K562 (cell line): ENCODE measurements at regions not wholly inside any gene's neighbourhood (a gene's known extent, or its start where the extent isn't known, plus 50 kb on each side); places are given as distances from the start of the nearest gene placed in this dataset.

ENCODE experiments used
- ATAC-seq: fragments of 200-7000 bp; cut with Tn5 transposase; 3 replicates; pipeline ENCODE4 v1.9.1; 2020; ENCODE audit warnings: moderate library complexity
- BruUV-seq: library from RNA; stranded (reverse); fragments of 400-500 nt; replicated peaks from 2 replicates; lab custom pipeline; 2021; lab: Mats Ljungman, UMichigan
- CTCF ChIA-PET: fragments of 300-600 bp; formaldehyde crosslinking; extraction: SDS; loops from one replicate; lab custom pipeline; 2021; ENCODE audit warnings: low intra/inter-chr PET ratio; lab: Yijun Ruan, JAX
- POLR2A ChIA-PET: fragments of 300-600, 350-650 bp; sonication (Branson Sonifier 250); formaldehyde crosslinking; extraction: SDS; loops from one replicate; lab custom pipeline; 2021; ENCODE audit warnings: antibody characterized with exemption, inconsistent platforms; lab: Yijun Ruan, JAX
- DNase-seq, 4 experiments: peaks; one replicate each; pipeline versions ENCODE4 v3.0.0 to v3.0.0-alpha.2; 2011 to 2018; ENCODE audit warnings: low spot score in 3 of 4, mixed read lengths in 3 of 4; ENCODE audit errors: extremely low read depth in 1 of 4
- FAIRE-seq: peaks from 2 replicates; lab custom pipeline; 2011; peaks lifted over from hg19 to GRCh38; lab: Jason Lieb, UNC
- H2AFZ ChIP-seq: 2 replicates; pipeline ENCODE4 v1.6.0; 2011; ENCODE audit warnings: low read depth, low read length, control low read depth, inconsistent platforms
- H3K27ac ChIP-seq: fragments of 200-600 bp; 3 replicates; pipeline ENCODE4 v1.8.0; 2011; ENCODE audit warnings: low read depth, mild to moderate bottlenecking, control low read depth, inconsistent platforms, low read length, moderate library complexity, mixed read lengths; ENCODE audit errors: extremely low read depth
- H3K27me3 ChIP-seq, 2 experiments: fragments of 300-600 bp in 1 of 2; 2 replicates in 1 of 2; 3 replicates in 1 of 2; pipeline versions ENCODE4 v1.6.0 to v1.8.0; 2011; ENCODE audit warnings: inconsistent platforms in 2 of 2, low read length in 2 of 2, mild to moderate bottlenecking in 1 of 2, mixed read lengths in 1 of 2, moderate library complexity in 1 of 2; ENCODE audit not compliant: control insufficient read depth in 2 of 2, insufficient read depth in 2 of 2
- H3K36me3 ChIP-seq: fragments of 300-600 bp; 3 replicates; pipeline ENCODE4 v1.8.0; 2011; ENCODE audit warnings: mild to moderate bottlenecking, low read length, inconsistent platforms; ENCODE audit not compliant: control insufficient read depth, insufficient read depth
- H3K4me1 ChIP-seq, 2 experiments: fragments of 200-600 bp in 1 of 2; replicated peaks in 1 of 2; 2 replicates in 1 of 2; 3 replicates in 1 of 2; pipeline versions ENCODE4 v1.5.1 to v1.8.0; 2011; ENCODE audit warnings: inconsistent platforms in 2 of 2, low read length in 2 of 2, mild to moderate bottlenecking in 1 of 2, mixed read lengths in 1 of 2, moderate library complexity in 1 of 2; ENCODE audit not compliant: control insufficient read depth in 2 of 2, insufficient read depth in 2 of 2
- H3K4me2 ChIP-seq: 2 replicates; pipeline ENCODE4 v1.6.1; 2011; ENCODE audit warnings: low read length, control low read depth, inconsistent platforms, mixed read lengths; ENCODE audit not compliant: insufficient read depth
- H3K4me3 ChIP-seq: fragments of 200-600 bp; sonication (generic), shearing (Covaris generic); 2 replicates; pipeline ENCODE4 v1.5.1; 2016; ENCODE audit warnings: control low read depth, inconsistent platforms
- H3K79me2 ChIP-seq: fragments of 200-600 bp; 3 replicates; pipeline ENCODE4 v1.8.0; 2011; ENCODE audit warnings: low read length, inconsistent platforms; ENCODE audit not compliant: control insufficient read depth, insufficient read depth
- H3K9ac ChIP-seq, 2 experiments: 2 replicates each; pipeline versions ENCODE4 v1.6.0 to v1.6.1; 2011; ENCODE audit warnings: low read depth in 2 of 2, low read length in 2 of 2, control low read depth in 1 of 2, inconsistent platforms in 1 of 2, mild to moderate bottlenecking in 1 of 2, mixed read lengths in 1 of 2; ENCODE audit not compliant: insufficient read depth in 1 of 2
- H3K9me1 ChIP-seq: one replicate; pipeline ENCODE4 v1.6.0; 2011; ENCODE audit warnings: inconsistent platforms, mild to moderate bottlenecking, low read length, moderate library complexity; ENCODE audit not compliant: control insufficient read depth, insufficient read depth
- H3K9me3 ChIP-seq: replicated peaks from 2 replicates; pipeline ENCODE4 v1.5.1; 2011; ENCODE audit warnings: low read depth, low read length, inconsistent platforms; ENCODE audit not compliant: control insufficient read depth, insufficient read depth
- H4K20me1 ChIP-seq: replicated peaks from 2 replicates; pipeline ENCODE4 v1.6.1; 2011; ENCODE audit warnings: low read length, inconsistent platforms, mixed read lengths; ENCODE audit not compliant: control insufficient read depth, insufficient read depth
- C11orf30 ChIP-seq: fragments of 450-650 bp; IDR thresholded peaks from 2 replicates; pipeline ENCODE4 v1.6.1; 2016; ENCODE audit warnings: low read depth, mild to moderate bottlenecking
- FOXA1 ChIP-seq: fragments of 450-650 bp; IDR thresholded peaks from 2 replicates; pipeline ENCODE4 v1.6.1; 2016; ENCODE audit warnings: mild to moderate bottlenecking, borderline replicate concordance
- MAFF ChIP-seq: IDR thresholded peaks from 2 replicates; pipeline ENCODE4 v1.6.1; 2012; ENCODE audit warnings: low read length, improper control_type of control experiment
- MAFG ChIP-seq: fragments of 450-650 bp; conservative IDR thresholded peaks from 2 replicates; pipeline ENCODE4 v1.6.1; 2016; ENCODE audit warnings: missing genetic modification characterization, missing compliant biosample characterization
- MITF ChIP-seq: IDR thresholded peaks from 2 replicates; pipeline ENCODE4 v1.6.1; 2014; ENCODE audit warnings: antibody characterized with exemption
- NR2F6 ChIP-seq: fragments of 450-650 bp; formaldehyde crosslinking; IDR thresholded peaks from 2 replicates; pipeline ENCODE4 v1.4.0; 2020; ENCODE audit warnings: mild to moderate bottlenecking
- XRCC3 ChIP-seq: fragments of 450-650 bp; IDR thresholded peaks from 2 replicates; pipeline ENCODE4 v1.6.1; 2017; ENCODE audit warnings: mild to moderate bottlenecking, moderate library complexity
- ZNF316 ChIP-seq: fragments of 450-650 bp; IDR thresholded peaks from 2 replicates; pipeline ENCODE4 v1.6.1; 2016
- ZNF507 ChIP-seq: conservative IDR thresholded peaks from 2 replicates; pipeline ENCODE4 v1.6.1; 2017; ENCODE audit warnings: missing genetic modification characterization, missing compliant biosample characterization
- WGBS: fragments of 100-300 bp; shearing (Covaris generic); methylation state at CpG from one replicate; pipeline ENCODE4 v1.1.6; 2016; ENCODE audit warnings: low coverage, mixed read lengths; ENCODE audit not compliant: insufficient coverage; ENCODE audit errors: missing lambda C conversion rate; 5-methylcytosine and 5-hydroxymethylcytosine counted together
- in situ Hi-C: fragments of 300-500 bp; cut with MboI; formaldehyde crosslinking; loops from 4 replicates; pipeline ENCODE4 v1.15.0; 2018; ENCODE audit warnings: inconsistent platforms, mixed read lengths
- intact Hi-C: fragments of 100-400 bp; cut with micrococcal nuclease; formaldehyde crosslinking; loops from 2 replicates; pipeline ENCODE4 v1.14.2; 2022

GRCh38 chr9:113818391-113818790 lies 57.7 kb upstream of the ZNF618 start:
- no peaks in the 10 kb centered on the region for H3K9me1 ChIP-seq
- H3K79me2 ChIP-seq, result no peaks in the 10 kb centered on the region
- no peak for DNase-seq
- H3K4me1 ChIP-seq, result no peaks in the 10 kb centered on the region
- no peak for FAIRE-seq
- no peak overlapping the region for H3K27ac ChIP-seq
- H3K27me3 ChIP-seq, result no peaks in the 10 kb centered on the region; a peak in 1 of 5 replicates
- no peaks in the 10 kb centered on the region for H3K36me3 ChIP-seq
- no peaks in the 10 kb centered on the region for H4K20me1 ChIP-seq
- CTCF ChIA-PET, result no interaction called here
- BruUV-seq, result no TSS peak
- WGBS, result 9% methylated on average over 1 of the region's 1 CpG
- no peak for ATAC-seq
- H3K4me3 ChIP-seq, result no peak overlapping the region
- H2AFZ ChIP-seq, result no peak overlapping the region
- in situ Hi-C loops, result no loop called here
- no peak overlapping the region for H3K9ac ChIP-seq
- intact Hi-C loops, result no loop called here
- POLR2A ChIA-PET, result no interaction called here
- no peaks in the 10 kb centered on the region for H3K9me3 ChIP-seq
- TF ChIP-seq ZNF507 (tag) (peak; percentile 93), XRCC3 (no peak), FOXA1 (no peak)
- TF ChIP-seq, all 486 proteins: peak for 1
- H3K4me2 ChIP-seq, result no peak overlapping the region

DNA sequence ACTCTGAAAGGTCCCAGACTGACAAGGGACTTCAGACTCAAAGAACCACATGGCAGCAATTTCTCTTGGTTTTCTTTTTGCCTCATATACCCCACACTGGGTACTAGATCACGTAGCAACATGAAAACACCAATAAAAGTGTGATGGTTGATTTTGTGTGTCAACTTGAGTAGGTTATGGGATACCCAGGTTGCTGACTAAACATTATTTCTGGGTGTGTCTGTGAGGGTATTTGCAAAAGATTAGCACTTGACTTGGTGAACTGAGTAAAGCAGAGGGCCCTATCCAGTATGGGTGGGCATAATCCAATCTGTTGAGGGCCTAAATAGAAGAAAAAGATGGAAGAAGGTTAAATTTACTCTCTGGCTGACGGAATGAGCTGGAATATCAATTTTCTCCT lies 53.8 kb upstream of the ZNF618 start:
- no peak for ATAC-seq
- TF ChIP-seq C11orf30 (peak; percentile 62), NR2F6 (CRISPR knock-in tag) (no peak), MAFG (peak; percentile 38; the same call in 1 of the 2 replicates), MITF (no peak), MAFF (peak; percentile 25; the same call in 1 of the 2 replicates), ZNF316 (peak; percentile 68)
- no peaks in the 10 kb centered on the region for H3K9me3 ChIP-seq
- no peak for DNase-seq
- no peaks in the 10 kb centered on the region for H3K9me1 ChIP-seq
- intact Hi-C loops (no loop called here), in situ Hi-C loops (no loop called here)
- H3K4me3 ChIP-seq, result no peak overlapping the region
- FAIRE-seq, result no peak
- no peak overlapping the region for H3K4me2 ChIP-seq
- H4K20me1 ChIP-seq, result no peaks in the 10 kb centered on the region
- no peak overlapping the region for H2AFZ ChIP-seq
- POLR2A ChIA-PET, result no interaction called here
- no TSS peak for BruUV-seq
- no peak overlapping the region for H3K27ac ChIP-seq
- H3K9ac ChIP-seq, result no peak overlapping the region
- H3K4me1 ChIP-seq, result no peaks in the 10 kb centered on the region
- 0% methylated on average over 2 of the region's 2 CpGs for WGBS
- no peaks in the 10 kb centered on the region for H3K79me2 ChIP-seq
- no peaks in the 10 kb centered on the region for H3K36me3 ChIP-seq
- H3K27me3 ChIP-seq, result no peaks in the 10 kb centered on the region; a peak in 1 of 5 replicates
- CTCF ChIA-PET, result no interaction called here
